GM12878 (cell line): ENCODE measurements at regions not wholly inside any gene's neighbourhood (a gene's known extent, or its start where the extent isn't known, plus 50 kb on each side); places are given as distances from the start of the nearest gene placed in this dataset.

Source experiments
- ATAC-seq: fragments of 200-7000 bp; cut with Tn5 transposase; 3 replicates; pipeline ENCODE4 v1.9.1; 2020; ENCODE audit warnings: mild to moderate bottlenecking, moderate library complexity
- BruUV-seq: library from RNA; stranded (reverse); fragments of 400-500 nt; replicated peaks from 2 replicates; lab custom pipeline; 2021; lab: Mats Ljungman, UMichigan
- CTCF ChIA-PET: fragments of 300-600 bp; sonication (Branson Sonifier 250); formaldehyde crosslinking; extraction: SDS; loops from one replicate; lab custom pipeline; 2021; ENCODE audit warnings: inconsistent platforms; lab: Yijun Ruan, JAX
- POLR2A ChIA-PET: fragments of 350-600 bp; formaldehyde crosslinking; extraction: SDS; loops from one replicate; lab custom pipeline; 2021; ENCODE audit warnings: inconsistent platforms; lab: Charles Lee
- RAD21 ChIA-PET: fragments of 300-600 bp; sonication (Branson Sonifier 250); formaldehyde crosslinking; loops from one replicate; lab custom pipeline; 2023; ENCODE audit warnings: antibody characterized with exemption; ENCODE audit not compliant: unreplicated experiment; lab: Charles Lee
- SMC1A ChIA-PET: fragments of 300-600 bp; sonication (Branson Sonifier 250); formaldehyde crosslinking; loops from one replicate; lab custom pipeline; 2023; ENCODE audit not compliant: unreplicated experiment, uncharacterized antibody; lab: Charles Lee
- DNase-seq: peaks from one replicate; pipeline ENCODE4 v3.0.0-alpha.2; 2011; ENCODE audit warnings: low read depth, low spot score
- FAIRE-seq: peaks from 3 replicates; lab custom pipeline; 2011; peaks lifted over from hg19 to GRCh38; lab: Jason Lieb, UNC
- H2AFZ ChIP-seq: 2 replicates; pipeline ENCODE4 v1.6.0; 2011; ENCODE audit warnings: low read depth, low read length, control low read depth; ENCODE audit not compliant: control insufficient read depth
- H3K27ac ChIP-seq: 2 replicates; pipeline ENCODE4 v1.5.1; 2011; ENCODE audit warnings: control low read depth; ENCODE audit not compliant: control insufficient read depth, insufficient read depth
- H3K27me3 ChIP-seq, 2 experiments: replicated peaks in 1 of 2; 2 replicates each; pipeline versions ENCODE4 v1.6.0 to v1.6.1; 2011; ENCODE audit warnings: low read length in 1 of 2; ENCODE audit not compliant: control insufficient read depth in 2 of 2, insufficient read depth in 2 of 2
- H3K36me3 ChIP-seq, 2 experiments: 2 replicates each; pipeline ENCODE4 v1.5.1; 2011; ENCODE audit warnings: low read length in 1 of 2; ENCODE audit not compliant: control insufficient read depth in 2 of 2, insufficient read depth in 2 of 2
- H3K4me1 ChIP-seq: 2 replicates; pipeline ENCODE4 v1.6.1; 2011; ENCODE audit warnings: mild to moderate bottlenecking, low read length, moderate library complexity, mixed read lengths; ENCODE audit not compliant: control insufficient read depth, insufficient read depth
- H3K4me2 ChIP-seq: 2 replicates; pipeline ENCODE4 v1.6.0; 2011; ENCODE audit warnings: control low read depth; ENCODE audit not compliant: control insufficient read depth, insufficient read depth
- H3K4me3 ChIP-seq: fragments of 200-600 bp; sonication (generic); 2 replicates; pipeline ENCODE4 v1.5.1; 2016
- H3K79me2 ChIP-seq: 2 replicates; pipeline ENCODE4 v1.6.0; 2011; ENCODE audit warnings: low read length; ENCODE audit not compliant: control insufficient read depth, insufficient read depth
- H3K9ac ChIP-seq: 2 replicates; pipeline ENCODE4 v1.8.0; 2011; ENCODE audit warnings: low read length, control low read depth, mixed read lengths; ENCODE audit not compliant: control insufficient read depth, insufficient read depth
- H3K9me3 ChIP-seq: replicated peaks from 3 replicates; pipeline ENCODE4 v1.5.1; 2011; ENCODE audit warnings: mild to moderate bottlenecking, low read length; ENCODE audit not compliant: control insufficient read depth, insufficient read depth
- H4K20me1 ChIP-seq: 2 replicates; pipeline ENCODE4 v1.6.0; 2011; ENCODE audit not compliant: control insufficient read depth, insufficient read depth
- FOXM1 ChIP-seq: IDR thresholded peaks from 2 replicates; pipeline ENCODE4 v1.6.1; 2012; ENCODE audit warnings: low read depth, mild to moderate bottlenecking, inconsistent platforms, low read length, moderate library complexity
- HCFC1 ChIP-seq: fragments of 150-350 bp; IDR thresholded peaks from 2 replicates; pipeline ENCODE4 v1.6.1; 2014; ENCODE audit warnings: low read length
- KLF5 ChIP-seq: fragments of 450-650 bp; IDR thresholded peaks from 2 replicates; pipeline ENCODE4 v1.6.1; 2014; ENCODE audit warnings: mild to moderate bottlenecking; ENCODE audit not compliant: partially characterized antibody
- MLLT1 ChIP-seq: fragments of 450-650 bp; IDR thresholded peaks from 2 replicates; pipeline ENCODE4 v1.6.1; 2016; ENCODE audit warnings: mild to moderate bottlenecking
- MTA2 ChIP-seq: fragments of 450-650 bp; IDR thresholded peaks from 2 replicates; pipeline ENCODE4 v1.6.1; 2016; ENCODE audit warnings: low read depth, mild to moderate bottlenecking, moderate library complexity
- NKRF ChIP-seq: fragments of 450-650 bp; conservative IDR thresholded peaks from 2 replicates; pipeline ENCODE4 v1.6.1; 2017; ENCODE audit warnings: mild to moderate bottlenecking, moderate library complexity
- SMC3 ChIP-seq: IDR thresholded peaks from 2 replicates; pipeline ENCODE4 v1.6.1; 2011; ENCODE audit warnings: low read length, improper control_type of control experiment, borderline replicate concordance
- SP1 ChIP-seq: IDR thresholded peaks from one replicate; pipeline ENCODE4 v1.6.1; 2011; ENCODE audit warnings: low read depth, low read length
- SPI1 ChIP-seq: IDR thresholded peaks from 2 replicates; pipeline ENCODE4 v1.6.1; 2011; ENCODE audit warnings: low read depth, mild to moderate bottlenecking, low read length, moderate library complexity, borderline replicate concordance; ENCODE audit not compliant: insufficient read depth
- WRNIP1 ChIP-seq: IDR thresholded peaks from 2 replicates; pipeline ENCODE4 v1.6.1; 2011; ENCODE audit warnings: low read depth, low read length, improper control_type of control experiment, borderline replicate concordance
- WGBS: methylation state at CpG from one replicate; pipeline ENCODE4 v1.1.6; 2016; ENCODE audit warnings: low lambda C conversion rate; ENCODE audit not compliant: insufficient replicate concordance, insufficient coverage; ENCODE audit errors: missing lambda C conversion rate; 5-methylcytosine and 5-hydroxymethylcytosine counted together
- in situ Hi-C: fragments of 300-500 bp; cut with MboI; formaldehyde crosslinking; loops from 9 replicates; pipeline ENCODE4 v1.14.3; 2018; ENCODE audit warnings: mixed read lengths
- intact Hi-C: fragments of 100-400 bp; cut with micrococcal nuclease; formaldehyde crosslinking; loops from one replicate; pipeline ENCODE4 v1.14.2; 2022; ENCODE audit not compliant: unreplicated experiment
- TF ChIP-seq, protein P1 (sequence below): IDR thresholded peaks from 2 replicates; pipeline ENCODE4 v1.6.1; 2011; ENCODE audit warnings: low read depth, mild to moderate bottlenecking, low read length, moderate library complexity, borderline replicate concordance; ENCODE audit errors: extremely low read depth
- TF ChIP-seq, protein P2 (sequence below): IDR thresholded peaks from 2 replicates; pipeline ENCODE4 v1.6.1; 2012; ENCODE audit warnings: low read depth, low read length, improper control_type of control experiment
- TF ChIP-seq, protein P3 (sequence below): IDR thresholded peaks from 2 replicates; pipeline ENCODE4 v1.6.1; 2011; ENCODE audit warnings: borderline replicate concordance, low read depth, mild to moderate bottlenecking, moderate library complexity, low read length; ENCODE audit not compliant: insufficient read depth, poor library complexity, severe bottlenecking

GRCh38 chrX:45517090-45517973 is 316.7 kb upstream of the DIPK2B start:
- no peak for DNase-seq
- Histone ChIP-seq H3K9me3 (no peaks in the 10 kb centered on the region), H3K4me3 (no peak overlapping the region), H3K27me3 (no peaks in the 10 kb centered on the region), H3K9ac (no peak overlapping the region), H3K4me2 (no peak overlapping the region), H3K36me3 (no peaks in the 10 kb centered on the region), H3K27ac (no peak overlapping the region), H3K79me2 (no peaks in the 10 kb centered on the region), H2AFZ (no peak overlapping the region), H4K20me1 (no peaks in the 10 kb centered on the region), H3K4me1 (no peaks in the 10 kb centered on the region)
- BruUV-seq, result no TSS peak
- POLR2A ChIA-PET, result no interaction called here
- no peak for ATAC-seq
- intact Hi-C loops, result loop anchor here (10.0 kb wide), 1 partner anchor 857 kb away; no protein-coding TSS in a partner anchor
- in situ Hi-C loops, result loop anchor here (10.0 kb wide), 1 partner anchor 327 kb away; no protein-coding TSS in a partner anchor
- 24% methylated on average over 5 of the region's 5 CpGs for WGBS
- no peak for FAIRE-seq
- SMC1A ChIA-PET, result no interaction called here
- RAD21 ChIA-PET, result no interaction called here
- TF ChIP-seq HCFC1, result no peak
- no peak for TF ChIP-seq FOXM1
- TF ChIP-seq KLF5, result no peak
- TF ChIP-seq NKRF, result no peak
- TF ChIP-seq MLLT1, result no peak
- no peak for TF ChIP-seq SMC3
- TF ChIP-seq, protein P1, sequence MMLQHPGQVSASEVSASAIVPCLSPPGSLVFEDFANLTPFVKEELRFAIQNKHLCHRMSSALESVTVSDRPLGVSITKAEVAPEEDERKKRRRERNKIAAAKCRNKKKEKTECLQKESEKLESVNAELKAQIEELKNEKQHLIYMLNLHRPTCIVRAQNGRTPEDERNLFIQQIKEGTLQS, result no peak
- TF ChIP-seq, protein P2, sequence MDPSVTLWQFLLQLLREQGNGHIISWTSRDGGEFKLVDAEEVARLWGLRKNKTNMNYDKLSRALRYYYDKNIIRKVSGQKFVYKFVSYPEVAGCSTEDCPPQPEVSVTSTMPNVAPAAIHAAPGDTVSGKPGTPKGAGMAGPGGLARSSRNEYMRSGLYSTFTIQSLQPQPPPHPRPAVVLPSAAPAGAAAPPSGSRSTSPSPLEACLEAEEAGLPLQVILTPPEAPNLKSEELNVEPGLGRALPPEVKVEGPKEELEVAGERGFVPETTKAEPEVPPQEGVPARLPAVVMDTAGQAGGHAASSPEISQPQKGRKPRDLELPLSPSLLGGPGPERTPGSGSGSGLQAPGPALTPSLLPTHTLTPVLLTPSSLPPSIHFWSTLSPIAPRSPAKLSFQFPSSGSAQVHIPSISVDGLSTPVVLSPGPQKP, result no peak
- TF ChIP-seq, protein P3, sequence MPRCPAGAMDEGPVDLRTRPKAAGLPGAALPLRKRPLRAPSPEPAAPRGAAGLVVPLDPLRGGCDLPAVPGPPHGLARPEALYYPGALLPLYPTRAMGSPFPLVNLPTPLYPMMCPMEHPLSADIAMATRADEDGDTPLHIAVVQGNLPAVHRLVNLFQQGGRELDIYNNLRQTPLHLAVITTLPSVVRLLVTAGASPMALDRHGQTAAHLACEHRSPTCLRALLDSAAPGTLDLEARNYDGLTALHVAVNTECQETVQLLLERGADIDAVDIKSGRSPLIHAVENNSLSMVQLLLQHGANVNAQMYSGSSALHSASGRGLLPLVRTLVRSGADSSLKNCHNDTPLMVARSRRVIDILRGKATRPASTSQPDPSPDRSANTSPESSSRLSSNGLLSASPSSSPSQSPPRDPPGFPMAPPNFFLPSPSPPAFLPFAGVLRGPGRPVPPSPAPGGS, result no peak
- TF ChIP-seq SP1, result no peak
- no peak for TF ChIP-seq SPI1
- TF ChIP-seq WRNIP1, result no peak
- TF ChIP-seq MTA2, result no peak
- CTCF ChIA-PET, result no interaction called here
